HEK293T (cell line): ENCODE measurements at regions not wholly inside any gene's neighbourhood (a gene's known extent, or its start where the extent isn't known, plus 50 kb on each side); places are given as distances from the start of the nearest gene placed in this dataset.

Experiments
- NFRKB ChIP-seq: fragments of 450-650 bp; IDR thresholded peaks from 2 replicates; pipeline ENCODE4 v1.6.1; 2016; ENCODE audit warnings: mild to moderate bottlenecking, moderate library complexity
- SP1 ChIP-seq: fragments of 450-650 bp; IDR thresholded peaks from 2 replicates; pipeline ENCODE4 v1.6.1; 2017

- TF ChIP-seq SP1 (no peak), NFRKB (no peak)
These were observed 76.4 kb upstream of the BCAT1 start for GRCh38 chr12:25025260-25025659.
